ENCODE measurements at regions not wholly inside any gene's neighbourhood (a gene's known extent, or its start where the extent isn't known, plus 50 kb on each side); places are given as distances from the start of the nearest gene placed in this dataset.
A peak's percentile ranks its signal among the peaks of the same experiment; 100 is the strongest.

GRCh38 chr2:139059617-139060016 is 279.4 kb upstream of the NXPH2 start:
- CTCF ChIA-PET, result no interaction called here

GRCh38 chr2:139055202-139055601 is 275.0 kb upstream of the NXPH2 start:
- no peak overlapping the region for H3K27ac ChIP-seq (ENCODE audit: insufficient read depth in 1 of 2, low read depth in 1 of 2, low read length in 2 of 2, poor library complexity in 1 of 2, severe bottlenecking in 2 of 2)
- WGBS (ENCODE audit: insufficient coverage), result 89% methylated on average over 1 of the region's 3 CpGs
- H3K4me3 ChIP-seq (ENCODE audit: control insufficient read depth in 1 of 7, extremely low read depth in 1 of 7, insufficient read depth in 4 of 7, low read depth in 2 of 7, low read length in 6 of 7), result no peak overlapping the region
- no peaks in the 10 kb centered on the region for H3K9me3 ChIP-seq (ENCODE audit: control extremely low read depth in 1 of 5, control insufficient read depth in 4 of 5, insufficient read depth in 2 of 5, low read depth in 1 of 5, low read length in 4 of 5)
- no peaks in the 10 kb centered on the region for H3K36me3 ChIP-seq (ENCODE audit: control insufficient read depth in 4 of 4, insufficient read depth in 4 of 4, low read length in 3 of 4)
- POLR2A ChIA-PET, result interaction anchor here (0.6 kb wide), 1 partner anchor 16 kb away, joined by 3 read pairs; no protein-coding TSS in a partner anchor
- CTCF ChIA-PET, result no interaction called here
- no peaks in the 10 kb centered on the region for H3K4me1 ChIP-seq (ENCODE audit: control extremely low read depth in 1 of 4, control insufficient read depth in 4 of 4, insufficient read depth in 4 of 4, low read length in 3 of 4)
- DNase-seq, result no peak
- no peaks in the 10 kb centered on the region for H3K27me3 ChIP-seq (replicated peaks in 2 of 5; ENCODE audit: control insufficient read depth in 4 of 5, insufficient read depth in 5 of 5, low read length in 4 of 5)

More at GRCh38 chr2:139059617-139060016, 279.4 kb upstream of the NXPH2 start:
- no peak overlapping the region for H3K4me3 ChIP-seq (ENCODE audit: control insufficient read depth in 1 of 7, extremely low read depth in 1 of 7, insufficient read depth in 4 of 7, low read depth in 2 of 7, low read length in 6 of 7)
- no peaks in the 10 kb centered on the region for H3K36me3 ChIP-seq (ENCODE audit: control insufficient read depth in 4 of 4, insufficient read depth in 4 of 4, low read length in 3 of 4)
- POLR2A ChIA-PET, result interaction anchor here (0.7 kb wide), 1 partner anchor 45 kb away, joined by 3 read pairs; no protein-coding TSS in a partner anchor
- no peak overlapping the region for H3K27ac ChIP-seq (ENCODE audit: insufficient read depth in 1 of 2, low read depth in 1 of 2, low read length in 2 of 2, poor library complexity in 1 of 2, severe bottlenecking in 2 of 2)
- DNase-seq, result no peak
- H3K4me1 ChIP-seq (ENCODE audit: control extremely low read depth in 1 of 4, control insufficient read depth in 4 of 4, insufficient read depth in 4 of 4, low read length in 3 of 4), result no peaks in the 10 kb centered on the region
- WGBS (ENCODE audit: insufficient coverage), result 71% methylated on average over 2 of the region's 2 CpGs
- H3K9me3 ChIP-seq (ENCODE audit: control extremely low read depth in 1 of 5, control insufficient read depth in 4 of 5, insufficient read depth in 2 of 5, low read depth in 1 of 5, low read length in 4 of 5), result no peaks in the 10 kb centered on the region
- no peaks in the 10 kb centered on the region for H3K27me3 ChIP-seq (replicated peaks in 2 of 5; ENCODE audit: control insufficient read depth in 4 of 5, insufficient read depth in 5 of 5, low read length in 4 of 5)

- H3K4me3 ChIP-seq (ENCODE audit: control insufficient read depth in 1 of 7, extremely low read depth in 1 of 7, insufficient read depth in 4 of 7, low read depth in 2 of 7, low read length in 6 of 7), result no peak overlapping the region
- H3K27me3 ChIP-seq (replicated peaks in 2 of 5; ENCODE audit: control insufficient read depth in 4 of 5, insufficient read depth in 5 of 5, low read length in 4 of 5), result no peaks in the 10 kb centered on the region
- DNase-seq, result no peak
- H3K4me1 ChIP-seq (ENCODE audit: control extremely low read depth in 1 of 4, control insufficient read depth in 4 of 4, insufficient read depth in 4 of 4, low read length in 3 of 4), result no peaks in the 10 kb centered on the region
- no peak overlapping the region for H3K27ac ChIP-seq (ENCODE audit: insufficient read depth in 1 of 2, low read depth in 1 of 2, low read length in 2 of 2, poor library complexity in 1 of 2, severe bottlenecking in 2 of 2)
- ChIA-PET POLR2A (no interaction called here), CTCF (no interaction called here)
- no peaks in the 10 kb centered on the region for H3K36me3 ChIP-seq (ENCODE audit: control insufficient read depth in 4 of 4, insufficient read depth in 4 of 4, low read length in 3 of 4)
- H3K9me3 ChIP-seq (ENCODE audit: control extremely low read depth in 1 of 5, control insufficient read depth in 4 of 5, insufficient read depth in 2 of 5, low read depth in 1 of 5, low read length in 4 of 5), result no peaks in the 10 kb centered on the region
Measured at GRCh38 chr2:139048017-139048416, 267.8 kb upstream of the NXPH2 start.

GRCh38 chr2:139045524-139045923 is 265.3 kb upstream of the NXPH2 start:
- Histone ChIP-seq H3K9me3 (ENCODE audit: control extremely low read depth in 1 of 5, control insufficient read depth in 4 of 5, insufficient read depth in 2 of 5, low read depth in 1 of 5, low read length in 4 of 5) (no peaks in the 10 kb centered on the region), H3K27ac (ENCODE audit: insufficient read depth in 1 of 2, low read depth in 1 of 2, low read length in 2 of 2, poor library complexity in 1 of 2, severe bottlenecking in 2 of 2) (no peak overlapping the region), H3K4me3 (ENCODE audit: control insufficient read depth in 1 of 7, extremely low read depth in 1 of 7, insufficient read depth in 4 of 7, low read depth in 2 of 7, low read length in 6 of 7) (no peak overlapping the region), H3K36me3 (ENCODE audit: control insufficient read depth in 4 of 4, insufficient read depth in 4 of 4, low read length in 3 of 4) (no peaks in the 10 kb centered on the region), H3K4me1 (ENCODE audit: control extremely low read depth in 1 of 4, control insufficient read depth in 4 of 4, insufficient read depth in 4 of 4, low read length in 3 of 4) (no peaks in the 10 kb centered on the region), H3K27me3 (replicated peaks in 2 of 5; ENCODE audit: control insufficient read depth in 4 of 5, insufficient read depth in 5 of 5, low read length in 4 of 5) (no peaks in the 10 kb centered on the region)
- ChIA-PET CTCF (no interaction called here), POLR2A (no interaction called here)
- DNase-seq, result no peak
- 71% methylated on average over 2 of the region's 2 CpGs for WGBS (ENCODE audit: insufficient coverage)

GRCh38 chr2:139034064-139034463 is 253.9 kb upstream of the NXPH2 start:
- ChIA-PET CTCF (interaction anchor here (2.3 kb wide), 1 partner anchor 187 kb away, joined by 6 read pairs; no protein-coding TSS in a partner anchor), POLR2A (no interaction called here)
- Histone ChIP-seq H3K4me1 (ENCODE audit: control extremely low read depth in 1 of 4, control insufficient read depth in 4 of 4, insufficient read depth in 4 of 4, low read length in 3 of 4) (no peaks in the 10 kb centered on the region), H3K36me3 (ENCODE audit: control insufficient read depth in 4 of 4, insufficient read depth in 4 of 4, low read length in 3 of 4) (no peaks in the 10 kb centered on the region), H3K27me3 (replicated peaks in 2 of 5; ENCODE audit: control insufficient read depth in 4 of 5, insufficient read depth in 5 of 5, low read length in 4 of 5) (no peaks in the 10 kb centered on the region), H3K4me3 (ENCODE audit: control insufficient read depth in 1 of 7, extremely low read depth in 1 of 7, insufficient read depth in 4 of 7, low read depth in 2 of 7, low read length in 6 of 7) (no peak overlapping the region), H3K9me3 (ENCODE audit: control extremely low read depth in 1 of 5, control insufficient read depth in 4 of 5, insufficient read depth in 2 of 5, low read depth in 1 of 5, low read length in 4 of 5) (no peaks in the 10 kb centered on the region), H3K27ac (ENCODE audit: insufficient read depth in 1 of 2, low read depth in 1 of 2, low read length in 2 of 2, poor library complexity in 1 of 2, severe bottlenecking in 2 of 2) (no peak overlapping the region)
- no peak for DNase-seq

- POLR2A ChIA-PET, result no interaction called here
- H3K4me1 ChIP-seq (ENCODE audit: control extremely low read depth in 1 of 4, control insufficient read depth in 4 of 4, insufficient read depth in 4 of 4, low read length in 3 of 4), result no peaks in the 10 kb centered on the region
- no peaks in the 10 kb centered on the region for H3K27me3 ChIP-seq (replicated peaks in 2 of 5; ENCODE audit: control insufficient read depth in 4 of 5, insufficient read depth in 5 of 5, low read length in 4 of 5)
- no peak for DNase-seq
- WGBS (ENCODE audit: insufficient coverage), result 33% methylated on average over 2 of the region's 2 CpGs
- H3K9me3 ChIP-seq (ENCODE audit: control extremely low read depth in 1 of 5, control insufficient read depth in 4 of 5, insufficient read depth in 2 of 5, low read depth in 1 of 5, low read length in 4 of 5), result no peaks in the 10 kb centered on the region
- H3K27ac ChIP-seq (ENCODE audit: insufficient read depth in 1 of 2, low read depth in 1 of 2, low read length in 2 of 2, poor library complexity in 1 of 2, severe bottlenecking in 2 of 2), result no peak overlapping the region
- no peak overlapping the region for H3K4me3 ChIP-seq (ENCODE audit: control insufficient read depth in 1 of 7, extremely low read depth in 1 of 7, insufficient read depth in 4 of 7, low read depth in 2 of 7, low read length in 6 of 7)
- H3K36me3 ChIP-seq (ENCODE audit: control insufficient read depth in 4 of 4, insufficient read depth in 4 of 4, low read length in 3 of 4), result no peaks in the 10 kb centered on the region
- CTCF ChIA-PET, result interaction anchor here (2.3 kb wide), 1 partner anchor 187 kb away, joined by 6 read pairs; no protein-coding TSS in a partner anchor
Measured at GRCh38 chr2:139033300-139033699, 253.1 kb upstream of the NXPH2 start.

- Histone ChIP-seq H3K27ac (ENCODE audit: insufficient read depth in 1 of 2, low read depth in 1 of 2, low read length in 2 of 2, poor library complexity in 1 of 2, severe bottlenecking in 2 of 2) (no peak overlapping the region), H3K4me3 (ENCODE audit: control insufficient read depth in 1 of 7, extremely low read depth in 1 of 7, insufficient read depth in 4 of 7, low read depth in 2 of 7, low read length in 6 of 7) (no peak overlapping the region), H3K9me3 (ENCODE audit: control extremely low read depth in 1 of 5, control insufficient read depth in 4 of 5, insufficient read depth in 2 of 5, low read depth in 1 of 5, low read length in 4 of 5) (no peaks in the 10 kb centered on the region), H3K4me1 (ENCODE audit: control extremely low read depth in 1 of 4, control insufficient read depth in 4 of 4, insufficient read depth in 4 of 4, low read length in 3 of 4) (no peaks in the 10 kb centered on the region), H3K27me3 (replicated peaks in 2 of 5; ENCODE audit: control insufficient read depth in 4 of 5, insufficient read depth in 5 of 5, low read length in 4 of 5) (no peaks in the 10 kb centered on the region), H3K36me3 (ENCODE audit: control insufficient read depth in 4 of 4, insufficient read depth in 4 of 4, low read length in 3 of 4) (no peaks in the 10 kb centered on the region)
- peak; percentile 0 to 22 (median 4) for DNase-seq
- POLR2A ChIA-PET, result no interaction called here
- CTCF ChIA-PET, result interaction anchor here (0.9 to 2.3 kb wide), 2 partner anchors 16 to 185 kb away, joined by 3 to 6 read pairs; no protein-coding TSS in a partner anchor
Measured at GRCh38 chr2:139031722-139032121, 251.5 kb upstream of the NXPH2 start.
